Activated CD8-positive, alpha-beta T cell treated with anti-CD3 and anti-CD28 coated beads, Interleukin-2, amount 10 ng/mL, durations not matched to agents 7 days and 5 days (primary cell): ENCODE measurements at regions not wholly inside any gene's neighbourhood (a gene's known extent, or its start where the extent isn't known, plus 50 kb on each side); places are given as distances from the start of the nearest gene placed in this dataset.
"Not testable (repeated sequence)": the region's sequence is repeated elsewhere in the genome, so short reads cannot be mapped to it uniquely, and the experiment has no call there.

Experiments used
- ATAC-seq: fragments of 150-1000 bp; cut with Tn5 transposase; one replicate; pipeline ENCODE4 v1.10.0; 2021; ENCODE audit warnings: moderate library complexity
- CTCF ChIA-PET: fragments of 350-600 bp; sonication (Branson Sonifier 250); formaldehyde crosslinking; loops from one replicate; lab custom pipeline; 2021; ENCODE audit warnings: antibody characterized with exemption; lab: Charles Lee
- POLR2A ChIA-PET: fragments of 350-600 bp; sonication (Branson Sonifier 250); formaldehyde crosslinking; loops from one replicate; lab custom pipeline; 2021; ENCODE audit warnings: antibody characterized with exemption; lab: Charles Lee
- DNase-seq: peaks from one replicate; pipeline ENCODE4 v3.0.0-alpha.2; 2020
- H3K27ac Mint-ChIP-seq: one replicate; pipeline ENCODE4 v1.8.0; 2021; ENCODE audit warnings: mild to moderate bottlenecking, mixed read lengths
- H3K27me3 Mint-ChIP-seq: one replicate; pipeline ENCODE4 v1.8.0; 2021; ENCODE audit warnings: low read depth, mixed read lengths
- H3K36me3 Mint-ChIP-seq: one replicate; pipeline ENCODE4 v1.8.0; 2021; ENCODE audit warnings: low read depth, mixed read lengths
- H3K4me1 Mint-ChIP-seq: one replicate; pipeline ENCODE4 v1.8.0; 2021; ENCODE audit warnings: low read depth, mixed read lengths
- H3K4me3 Mint-ChIP-seq: one replicate; pipeline ENCODE4 v1.8.0; 2021; ENCODE audit warnings: mild to moderate bottlenecking, mixed read lengths
- H3K9me3 Mint-ChIP-seq: one replicate; pipeline ENCODE4 v1.8.0; 2022; ENCODE audit warnings: mixed read lengths; ENCODE audit not compliant: insufficient read depth

DNA sequence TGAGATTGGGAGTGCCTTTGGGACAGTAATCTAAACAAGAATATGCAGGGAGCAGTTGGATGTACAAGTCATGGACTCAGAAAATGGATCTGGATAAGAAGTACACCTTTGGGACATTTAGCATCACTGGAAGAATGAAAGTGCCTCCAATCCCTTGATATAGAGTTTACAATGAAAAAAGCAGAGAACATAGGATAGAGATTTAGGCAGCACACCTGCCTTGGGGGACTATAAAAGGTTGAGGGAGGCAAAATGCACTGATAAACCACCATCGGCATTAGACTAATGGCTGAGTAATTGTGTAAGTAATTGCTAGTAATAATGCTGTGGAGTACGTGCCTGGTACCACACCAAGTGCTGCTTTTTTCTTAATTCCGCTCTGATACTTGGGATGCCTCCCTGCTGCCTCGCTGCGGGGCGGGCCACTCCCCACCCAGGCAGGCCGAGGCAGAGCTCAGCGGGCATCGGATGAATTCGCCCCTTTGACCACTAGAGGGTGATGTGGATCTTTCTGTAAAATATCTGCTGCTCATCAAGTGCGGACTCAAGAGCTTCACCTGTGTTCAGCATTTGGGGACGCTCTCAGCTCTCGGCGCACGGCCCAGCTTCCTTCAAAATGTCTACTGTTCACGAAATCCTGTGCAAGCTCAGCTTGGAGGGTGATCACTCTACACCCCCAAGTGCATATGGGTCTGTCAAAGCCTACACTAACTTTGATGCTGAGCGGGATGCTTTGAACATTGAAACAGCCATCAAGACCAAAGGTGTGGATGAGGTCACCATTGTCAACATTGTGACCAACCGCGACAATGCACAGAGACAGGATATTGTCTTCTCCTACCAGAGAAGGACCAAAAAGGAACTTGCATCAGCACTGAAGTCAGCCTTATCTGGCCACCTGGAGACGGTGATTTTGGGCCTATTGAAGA is 99.9 kb downstream of the ANKRD18B start:
- Mint-ChIP-seq H3K4me1 (peaks cover 3% of the 10 kb centered on the region), H3K27me3 (peaks cover 28% of the 10 kb centered on the region), H3K9me3 (no peaks in the 10 kb centered on the region), H3K27ac (no peak overlapping the region), H3K4me3 (no peak overlapping the region), H3K36me3 (no peaks in the 10 kb centered on the region)
- CTCF ChIA-PET, result interaction anchor here (0.6 to 6.8 kb wide), 37 partner anchors 8 to 189 kb away, joined by 3 to 226 read pairs (median 4); partner anchors contain the start of gene NOL6
- peak; percentile 98 for ATAC-seq
- POLR2A ChIA-PET, result interaction anchor here (0.6 to 1.1 kb wide), 2 partner anchors 10 to 98 kb away, joined by 3 read pairs; no protein-coding TSS in a partner anchor
- DNase-seq, result peak; percentile 79

DNA sequence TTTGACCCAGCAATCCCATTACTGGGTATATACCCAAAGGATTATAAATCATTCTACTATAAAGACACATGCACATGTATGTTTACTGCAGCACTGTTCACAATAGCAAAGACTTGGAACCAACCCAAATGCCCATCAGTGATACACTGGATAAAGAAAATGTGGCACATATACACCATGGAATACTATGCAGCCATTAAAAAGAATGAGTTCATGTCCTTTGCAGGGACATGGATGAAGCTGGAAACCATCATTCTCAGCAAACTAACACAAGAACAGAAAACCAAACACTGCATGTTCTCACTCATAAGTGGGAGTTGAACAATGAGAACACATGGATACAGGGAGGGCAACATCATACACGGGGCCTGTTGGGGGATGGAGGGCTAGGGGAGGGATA is 104.3 kb downstream of the ANKRD18B start:
- CTCF ChIA-PET, result interaction anchor here (2.8 to 3.4 kb wide), 2 partner anchors 10 to 93 kb away, joined by 9 to 21 read pairs; no protein-coding TSS in a partner anchor
- H3K4me3 Mint-ChIP-seq, H3K27ac Mint-ChIP-seq, H3K9me3 Mint-ChIP-seq, H3K4me1 Mint-ChIP-seq, H3K36me3 Mint-ChIP-seq, POLR2A ChIA-PET, ATAC-seq, DNase-seq: not testable (repeated sequence)
- peaks cover 40% of the 10 kb centered on the region for H3K27me3 Mint-ChIP-seq

DNA sequence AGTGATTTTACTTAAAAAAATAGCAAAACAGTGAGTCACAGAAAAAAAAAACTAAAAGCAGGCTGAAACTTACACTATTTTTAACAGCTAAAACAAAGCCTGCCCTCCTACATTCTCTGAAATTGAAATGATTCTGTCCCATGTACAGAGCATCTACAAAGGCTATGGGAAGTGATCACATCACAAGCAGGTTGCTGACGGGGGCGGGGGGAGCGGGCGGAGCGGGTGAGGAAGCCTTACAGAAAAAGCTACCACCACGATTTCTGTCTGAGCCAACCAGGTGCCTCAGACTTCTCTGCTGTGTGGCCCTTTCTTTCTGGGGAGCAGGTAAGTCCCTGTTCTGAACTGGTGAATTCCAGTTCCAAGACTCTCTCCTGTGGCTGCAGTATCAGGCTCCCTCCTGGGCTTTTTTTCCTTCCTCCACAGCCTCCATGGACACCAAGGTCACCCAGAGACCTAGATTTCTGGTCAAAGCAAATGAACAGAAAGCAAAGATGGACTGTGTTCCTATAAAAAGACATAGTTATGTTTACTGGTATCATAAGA is 104.9 kb downstream of the ANKRD18B start:
- H3K27me3 Mint-ChIP-seq, result peaks cover 40% of the 10 kb centered on the region
- no peak overlapping the region for H3K4me3 Mint-ChIP-seq
- ATAC-seq (no peak), DNase-seq (no peak)
- no peak overlapping the region for H3K27ac Mint-ChIP-seq
- H3K9me3 Mint-ChIP-seq, result no peaks in the 10 kb centered on the region
- POLR2A ChIA-PET, result no interaction called here
- peaks cover 3% of the 10 kb centered on the region for H3K4me1 Mint-ChIP-seq
- CTCF ChIA-PET, result interaction anchor here (1.0 to 3.4 kb wide), 5 partner anchors 9 to 254 kb away, joined by 3 to 21 read pairs (median 4); no protein-coding TSS in a partner anchor
- H3K36me3 Mint-ChIP-seq, result no peaks in the 10 kb centered on the region

- Mint-ChIP-seq H3K9me3 (no peaks in the 10 kb centered on the region), H3K4me1 (no peaks in the 10 kb centered on the region), H3K36me3 (no peaks in the 10 kb centered on the region), H3K4me3 (no peak overlapping the region), H3K27me3 (peaks cover 62% of the 10 kb centered on the region), H3K27ac (no peak overlapping the region)
- ATAC-seq (no peak), DNase-seq (no peak)
- CTCF ChIA-PET, result interaction anchor here (2.5 to 4.0 kb wide), 2 partner anchors 10 to 88 kb away, joined by 11 to 20 read pairs; no protein-coding TSS in a partner anchor
- POLR2A ChIA-PET, result no interaction called here
Measured at GRCh38 chr9:33633636-33634035, 109.6 kb downstream of the ANKRD18B start.

GRCh38 chr9:33637881-33638280 is 113.8 kb downstream of the ANKRD18B start:
- Mint-ChIP-seq H3K27me3 (peaks cover 66% of the 10 kb centered on the region), H3K36me3 (no peaks in the 10 kb centered on the region), H3K27ac (no peak overlapping the region), H3K4me3 (no peak overlapping the region), H3K9me3 (no peaks in the 10 kb centered on the region), H3K4me1 (no peaks in the 10 kb centered on the region)
- ChIA-PET CTCF (interaction anchor here (0.6 to 2.4 kb wide), 4 partner anchors 9 to 141 kb away, joined by 3 to 9 read pairs (median 6); no protein-coding TSS in a partner anchor), POLR2A (no interaction called here)
- DNase-seq, result no peak
- ATAC-seq, result no peak

DNA sequence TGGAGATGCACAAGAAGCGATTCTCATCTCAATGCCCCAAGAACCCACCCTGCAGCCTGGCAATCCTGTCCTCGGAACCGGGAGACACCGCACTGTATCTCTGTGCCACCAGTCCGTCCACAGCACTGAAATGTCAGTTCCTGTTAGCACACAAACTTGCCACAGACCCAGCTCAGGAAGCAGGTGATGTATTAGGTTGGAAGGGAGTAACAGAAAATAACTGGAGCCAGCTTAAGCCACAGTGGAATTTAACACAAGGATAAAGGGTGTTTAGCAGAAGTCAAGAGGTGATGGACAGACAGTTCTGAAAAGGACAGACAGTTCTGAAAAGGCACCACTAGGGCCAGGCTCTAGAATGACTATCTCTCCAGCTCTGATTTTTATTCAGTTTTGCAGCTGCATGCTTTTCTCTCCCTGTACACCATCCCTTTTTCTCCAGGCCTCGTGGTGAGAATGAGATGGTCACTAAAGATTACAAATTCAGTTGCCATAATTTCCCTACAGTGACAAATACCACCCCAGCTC is 114.4 kb downstream of the ANKRD18B start:
- H3K4me3 Mint-ChIP-seq, result no peak overlapping the region
- POLR2A ChIA-PET, result no interaction called here
- H3K36me3 Mint-ChIP-seq, result no peaks in the 10 kb centered on the region
- CTCF ChIA-PET, result interaction anchor here (1.2 to 2.4 kb wide), 3 partner anchors 10 to 71 kb away, joined by 3 to 9 read pairs (median 9); no protein-coding TSS in a partner anchor
- H3K27me3 Mint-ChIP-seq, result peaks cover 67% of the 10 kb centered on the region
- ATAC-seq (no peak), DNase-seq (no peak)
- no peak overlapping the region for H3K27ac Mint-ChIP-seq
- H3K4me1 Mint-ChIP-seq, result no peaks in the 10 kb centered on the region
- no peaks in the 10 kb centered on the region for H3K9me3 Mint-ChIP-seq

GRCh38 chr9:33645706-33646105 is 121.7 kb downstream of the ANKRD18B start:
- no peaks in the 10 kb centered on the region for H3K9me3 Mint-ChIP-seq

DNA sequence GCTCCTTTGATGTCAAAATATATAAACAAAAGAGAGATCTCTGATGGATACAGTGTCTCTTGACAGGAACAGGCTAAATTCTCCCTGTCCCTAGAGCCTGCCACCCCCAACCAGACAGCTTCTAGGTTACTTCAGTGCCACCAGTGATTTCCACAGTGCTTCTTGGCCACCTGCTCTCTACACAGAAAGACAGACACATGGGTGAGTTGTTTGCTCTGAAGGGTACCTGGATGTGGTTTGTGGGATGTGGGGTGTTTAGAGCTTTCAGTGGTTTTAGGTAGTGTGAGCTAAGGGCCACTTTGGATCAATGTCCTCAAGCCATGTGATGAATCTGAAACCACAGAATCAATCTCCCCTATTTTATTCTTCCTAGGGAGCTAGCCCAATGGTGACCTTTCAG is 125.4 kb downstream of the ANKRD18B start:
- Mint-ChIP-seq H3K27me3 (peaks cover 58% of the 10 kb centered on the region), H3K4me3 (no peak overlapping the region), H3K36me3 (no peaks in the 10 kb centered on the region), H3K4me1 (peaks cover 18% of the 10 kb centered on the region), H3K27ac (no peak overlapping the region), H3K9me3 (no peaks in the 10 kb centered on the region)
- ChIA-PET CTCF (interaction anchor here (1.2 to 2.0 kb wide), 5 partner anchors 24 to 130 kb away, joined by 4 to 11 read pairs (median 5); no protein-coding TSS in a partner anchor), POLR2A (no interaction called here)
- peak; percentile 71 for ATAC-seq
- peak; percentile 60 for DNase-seq

More at GRCh38 chr9:33645706-33646105, 121.7 kb downstream of the ANKRD18B start:
- DNase-seq, result no peak
- Mint-ChIP-seq H3K36me3 (no peaks in the 10 kb centered on the region), H3K27me3 (peaks cover 57% of the 10 kb centered on the region), H3K4me1 (peaks cover 18% of the 10 kb centered on the region), H3K27ac (no peak overlapping the region), H3K4me3 (no peak overlapping the region)
- ChIA-PET CTCF (no interaction called here), POLR2A (no interaction called here)
- no peak for ATAC-seq

- ChIA-PET POLR2A (no interaction called here), CTCF (interaction anchor here (1.3 kb wide), 1 partner anchor 33 kb away, joined by 4 read pairs; no protein-coding TSS in a partner anchor)
- Mint-ChIP-seq H3K27ac (no peak overlapping the region), H3K4me1 (peaks cover 18% of the 10 kb centered on the region), H3K27me3 (peaks cover 65% of the 10 kb centered on the region), H3K36me3 (no peaks in the 10 kb centered on the region), H3K9me3 (no peaks in the 10 kb centered on the region), H3K4me3 (no peak overlapping the region)
- no peak for ATAC-seq
- no peak for DNase-seq
Measured at GRCh38 chr9:33651125-33651524, 127.1 kb downstream of the ANKRD18B start.

DNA sequence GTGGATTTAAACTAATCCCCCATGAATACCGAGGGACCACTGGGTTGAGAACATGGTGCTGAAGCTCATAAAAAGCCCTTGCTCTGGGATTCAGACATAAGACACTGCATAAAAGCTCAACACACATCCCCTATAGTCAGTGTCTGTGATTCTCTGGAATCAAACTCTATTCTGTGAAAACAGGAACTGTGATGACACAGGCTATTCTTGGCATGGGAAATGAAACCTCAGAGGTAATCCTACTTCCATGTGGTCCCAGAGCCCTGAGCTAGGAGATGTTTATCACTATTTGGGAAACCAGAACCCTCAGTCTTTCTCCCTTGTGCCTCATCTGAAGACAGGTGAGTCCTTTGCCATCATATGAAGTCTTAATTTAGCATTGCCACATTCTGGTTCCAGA is 135.4 kb upstream of the PRSS3 start:
- Mint-ChIP-seq H3K4me1 (no peaks in the 10 kb centered on the region), H3K27me3 (peaks cover 45% of the 10 kb centered on the region), H3K9me3 (no peaks in the 10 kb centered on the region), H3K36me3 (no peaks in the 10 kb centered on the region), H3K4me3 (no peak overlapping the region), H3K27ac (no peak overlapping the region)
- ATAC-seq (no peak), DNase-seq (no peak)
- CTCF ChIA-PET, result no interaction called here
- POLR2A ChIA-PET, result no interaction called here

DNA sequence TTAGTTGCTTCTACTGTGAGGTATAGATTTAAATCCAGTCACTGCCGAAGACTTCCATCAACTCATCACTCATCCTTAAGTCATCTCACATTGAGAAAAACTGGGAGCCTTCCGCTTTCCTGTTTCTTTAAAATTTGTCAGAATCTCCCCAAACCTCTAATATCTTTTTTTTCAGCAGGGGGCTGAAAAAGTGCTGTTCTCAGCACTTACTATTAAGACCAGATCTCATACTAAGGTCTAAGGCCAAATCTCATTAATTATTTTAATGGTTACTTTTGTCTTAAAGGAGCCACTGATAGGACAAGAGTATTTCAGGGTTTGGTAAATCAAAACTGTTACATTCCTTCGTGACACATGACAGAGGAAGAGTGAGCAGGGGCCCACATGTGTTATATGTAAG is 134.6 kb upstream of the PRSS3 start:
- Mint-ChIP-seq H3K27ac (no peak overlapping the region), H3K4me3 (no peak overlapping the region), H3K27me3 (peaks cover 38% of the 10 kb centered on the region), H3K4me1 (no peaks in the 10 kb centered on the region), H3K36me3 (no peaks in the 10 kb centered on the region), H3K9me3 (no peaks in the 10 kb centered on the region)
- DNase-seq (no peak), ATAC-seq (no peak)
- POLR2A ChIA-PET, result no interaction called here
- CTCF ChIA-PET, result interaction anchor here (1.3 kb wide), 1 partner anchor 44 kb away, joined by 3 read pairs; no protein-coding TSS in a partner anchor
